ENCODE measurements at regions not wholly inside any gene's neighbourhood (a gene's known extent, or its start where the extent isn't known, plus 50 kb on each side); places are given as distances from the start of the nearest gene placed in this dataset.
"Not testable (repeated sequence)": the region's sequence is repeated elsewhere in the genome, so short reads cannot be mapped to it uniquely, and the experiment has no call there.

DNA sequence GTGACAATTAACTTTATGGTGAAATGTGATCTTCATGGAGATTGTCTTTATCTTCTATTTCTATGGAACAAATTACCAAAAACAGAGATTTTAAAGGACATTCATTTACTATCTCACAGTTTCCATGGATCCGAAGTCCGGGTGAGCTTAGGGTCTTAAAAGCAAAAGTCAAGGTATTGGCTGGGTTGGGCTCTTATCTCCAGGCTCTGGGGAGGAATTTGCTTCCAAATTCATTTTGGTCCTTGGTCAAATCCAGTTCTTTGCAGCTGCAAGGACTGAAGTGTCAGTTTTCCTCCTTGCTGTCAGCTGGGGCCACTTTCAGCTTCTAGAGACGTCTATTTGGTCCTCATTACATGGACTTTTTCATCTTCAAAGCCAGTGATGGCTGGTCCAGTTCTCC lies 395.8 kb upstream of the MAF start:
- DNase-seq = no peak

DNA sequence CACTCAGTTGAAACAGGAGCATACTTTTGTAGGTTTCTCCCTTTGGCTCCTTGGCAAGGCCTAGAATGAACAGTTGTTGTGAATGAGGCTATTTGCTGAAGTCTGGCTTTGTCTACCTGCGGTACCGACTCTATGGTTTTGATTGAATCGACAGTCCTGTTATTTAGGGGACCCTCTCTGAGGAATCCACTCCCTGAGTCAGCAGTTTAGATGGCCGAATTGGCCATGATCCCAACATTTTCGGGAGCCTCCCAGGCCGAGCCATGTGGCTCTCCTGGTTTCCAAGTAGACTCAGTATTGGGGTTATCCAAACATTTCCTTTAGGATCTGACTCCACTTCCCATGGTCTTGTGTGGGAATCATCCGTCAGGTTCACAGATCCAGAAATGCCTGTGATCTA lies 394.8 kb upstream of the MAF start:
- no peak for DNase-seq

DNA sequence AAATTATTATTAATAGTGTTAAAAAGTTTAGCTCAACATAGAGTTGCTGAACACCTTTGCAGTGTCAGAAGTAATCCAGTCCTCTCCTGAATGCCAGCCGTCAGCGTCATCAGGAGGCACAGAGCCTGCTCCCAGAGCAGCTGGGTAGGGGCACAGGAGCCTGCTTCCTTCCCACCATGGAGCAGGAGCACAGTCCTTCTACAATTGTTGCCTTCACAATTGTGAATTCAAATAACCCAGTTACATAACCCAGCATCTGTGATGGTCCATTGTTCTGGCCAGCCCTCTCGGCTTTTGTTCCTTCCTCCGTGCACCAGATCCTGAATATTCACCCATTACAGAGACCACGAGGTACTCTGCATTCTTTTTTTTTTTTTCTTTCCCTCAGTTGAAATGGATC lies 393.9 kb upstream of the MAF start:
- DNase-seq = no peak

DNA sequence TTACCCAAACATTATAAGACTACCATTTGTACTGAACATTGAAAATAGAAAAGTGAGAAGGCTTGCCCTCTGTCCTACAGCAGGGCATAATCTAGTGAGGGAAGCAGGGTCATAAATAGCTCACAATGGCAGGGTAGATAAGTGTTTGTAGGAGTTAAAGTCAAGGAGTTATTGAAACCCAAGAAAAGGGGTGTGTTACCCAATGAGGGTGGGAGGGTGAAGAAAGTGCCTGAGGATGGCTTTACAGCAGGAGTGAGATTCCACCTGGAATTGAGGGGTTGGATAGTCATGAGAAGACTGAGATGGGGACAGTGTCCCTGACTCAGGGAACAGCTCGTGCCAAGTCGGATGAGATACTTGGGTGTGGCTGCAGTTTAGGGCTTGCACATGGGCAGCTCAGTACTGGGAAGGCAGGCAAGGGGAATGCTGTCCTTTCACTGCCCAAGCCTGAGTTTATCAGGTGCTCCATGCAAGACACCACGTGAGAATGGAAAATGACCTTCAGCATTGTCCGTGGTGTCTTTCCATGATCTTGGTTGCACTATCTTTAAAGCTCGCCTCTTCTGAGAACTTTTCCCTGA lies 393.2 kb upstream of the MAF start:
- no peak for DNase-seq

DNA sequence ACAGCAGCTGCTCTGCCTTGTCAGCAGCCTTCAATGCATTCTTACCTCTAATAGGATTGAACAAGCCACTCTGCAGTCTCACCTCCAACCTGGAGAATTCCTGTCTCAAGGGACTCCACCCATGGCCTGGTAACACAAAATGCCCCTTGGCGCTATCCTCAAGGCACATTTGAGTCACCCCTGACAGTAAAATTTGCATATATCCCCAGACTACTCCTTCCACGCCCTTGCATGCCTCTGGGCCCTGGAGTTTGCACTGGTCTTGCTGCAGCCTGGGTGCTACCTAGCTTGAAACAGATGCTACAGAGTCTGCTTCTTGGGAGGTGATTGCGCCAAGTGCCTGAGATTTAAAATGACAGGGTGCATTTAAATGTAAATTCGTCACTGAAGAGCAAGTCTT lies 391.4 kb upstream of the MAF start:
- no peak for DNase-seq

DNA sequence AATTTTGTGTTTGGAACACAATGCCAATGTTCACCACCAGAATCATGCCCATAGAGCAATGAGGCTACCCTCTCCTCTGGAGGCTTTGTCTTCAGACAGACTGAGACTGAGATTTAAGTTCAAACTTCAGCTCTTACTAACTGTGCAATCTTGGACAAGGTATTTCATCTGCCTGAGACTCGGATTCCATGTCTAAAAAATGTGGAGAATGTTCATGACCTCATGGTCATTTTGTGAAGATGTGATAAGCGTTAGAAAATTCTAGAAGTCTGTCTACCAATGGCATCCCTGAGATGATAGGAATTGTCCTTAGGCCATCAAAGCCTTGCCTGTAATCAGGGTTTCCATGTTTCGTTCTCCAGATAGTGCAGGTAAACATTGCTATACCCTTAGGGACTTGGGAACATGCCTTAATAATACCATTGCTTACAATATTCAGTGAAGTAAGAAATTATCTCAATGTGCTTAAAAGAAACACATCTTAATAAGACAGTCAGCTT lies 388.2 kb upstream of the MAF start:
- no peak for DNase-seq

DNA sequence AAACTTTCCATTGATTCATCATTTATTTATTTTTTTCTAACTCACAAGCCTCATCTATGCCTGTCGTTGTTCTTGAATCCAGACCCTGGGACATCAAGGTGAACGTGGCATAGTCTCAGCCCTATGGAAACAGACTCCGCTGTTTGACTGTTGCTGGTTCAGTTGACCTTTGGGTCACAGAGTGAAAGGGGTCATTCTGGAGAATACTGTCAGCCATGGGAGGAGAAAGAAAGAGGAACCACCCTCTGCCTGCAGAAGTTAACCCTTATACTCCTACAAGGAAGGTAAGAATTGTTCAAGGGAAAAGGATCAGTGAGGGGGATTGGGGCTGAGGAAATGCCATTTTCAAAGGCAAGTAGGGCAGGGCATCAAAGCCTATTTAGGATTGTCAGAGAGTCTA lies 387.6 kb upstream of the MAF start:
- DNase-seq = no peak

DNA sequence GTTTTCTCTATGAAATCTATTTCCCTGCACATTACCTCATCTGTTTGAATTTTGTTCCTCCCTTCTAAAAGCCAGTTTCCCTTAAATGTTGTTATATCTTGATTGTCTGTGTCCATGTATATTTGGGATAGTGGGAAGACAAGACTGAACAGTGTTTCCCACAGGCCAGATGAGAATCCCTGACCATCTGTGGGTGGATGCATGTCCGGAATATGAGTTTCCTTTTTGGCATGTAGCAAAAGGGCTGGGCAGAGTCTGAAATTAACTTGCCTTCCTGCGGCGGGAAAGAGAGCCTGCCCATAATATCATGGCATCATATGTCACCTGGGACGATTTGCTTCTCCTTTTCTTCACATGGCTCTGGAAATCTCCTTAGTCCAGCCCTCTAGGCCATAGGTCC lies 385.8 kb upstream of the MAF start:
- no peak for DNase-seq

DNA sequence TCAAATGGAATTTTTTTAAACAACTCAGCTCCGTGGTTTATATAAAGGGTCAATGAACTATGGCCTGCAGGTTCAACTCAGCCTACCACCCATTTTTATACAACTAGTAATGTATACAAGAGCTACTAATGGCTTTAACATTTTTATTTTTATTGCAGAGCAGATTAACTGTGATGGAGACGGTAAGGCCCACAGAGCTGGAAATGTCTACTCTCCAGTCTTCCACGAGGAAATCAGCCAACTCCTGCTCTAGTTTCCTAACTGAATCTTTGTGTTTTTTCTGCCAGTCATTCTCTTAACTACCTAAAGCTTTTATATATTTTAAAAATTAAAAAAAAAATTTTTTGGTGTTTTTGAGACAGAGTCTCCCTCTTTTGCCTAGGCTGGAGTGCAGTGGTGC lies 385.1 kb upstream of the MAF start:
- no peak for DNase-seq

DNA sequence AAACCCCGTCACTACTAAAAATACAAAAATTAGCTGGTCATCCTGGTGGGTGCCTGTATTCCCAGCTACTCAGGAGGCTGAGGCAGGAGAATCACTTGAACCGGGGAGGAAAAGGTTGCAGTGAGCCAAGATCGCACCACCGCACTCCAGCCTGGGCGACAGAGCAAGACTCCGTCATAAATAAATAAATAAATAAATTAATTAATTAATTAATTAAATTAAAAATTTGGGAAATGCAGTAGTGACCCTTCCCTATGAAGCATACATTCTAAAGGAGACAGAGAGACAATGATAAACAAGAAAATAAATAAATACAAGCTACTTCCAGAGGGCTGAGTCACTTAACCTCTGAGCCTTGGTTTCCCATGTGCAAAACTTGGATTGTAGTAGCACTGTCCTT lies 383.6 kb upstream of the MAF start:
- DNase-seq = not testable (repeated sequence)

DNA sequence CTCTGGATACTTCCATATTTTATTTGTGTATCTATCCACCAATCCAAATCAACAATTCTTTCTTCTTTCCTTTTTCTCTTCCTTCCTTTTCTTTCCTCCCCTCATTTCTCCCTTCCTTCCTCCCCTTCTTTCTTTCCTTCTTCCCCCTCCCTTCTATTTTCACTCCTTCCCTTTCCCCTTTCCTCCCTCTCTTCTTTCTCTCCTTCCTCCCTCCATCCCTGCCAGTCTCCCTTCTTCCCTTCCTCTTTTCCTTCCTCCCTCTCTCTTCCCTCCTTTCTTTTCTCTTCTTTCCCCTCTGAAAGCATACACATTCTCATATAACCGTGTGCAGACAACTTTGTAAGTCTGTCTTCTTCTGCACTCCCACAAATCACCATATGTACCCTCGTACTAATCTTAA lies 382.3 kb upstream of the MAF start:
- no peak for DNase-seq

DNA sequence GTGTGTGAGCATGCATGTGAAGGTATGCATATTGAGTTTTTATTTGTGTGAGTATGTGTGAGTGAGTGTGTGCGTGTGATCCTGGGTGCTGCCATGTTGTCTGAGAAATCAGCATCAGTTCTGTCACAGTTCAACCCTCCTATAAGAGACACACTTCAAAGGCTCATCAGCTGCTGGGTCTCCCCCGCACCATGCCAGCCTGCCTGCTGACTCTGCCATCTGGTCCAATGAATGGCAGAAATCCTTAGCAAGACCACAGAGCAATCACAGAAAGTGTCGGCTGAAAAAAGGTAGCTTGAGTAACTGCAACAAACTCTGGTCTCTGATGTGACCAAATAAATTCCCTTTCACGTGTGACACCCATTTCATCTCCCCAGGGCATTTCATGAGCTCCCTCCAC lies 381.8 kb upstream of the MAF start:
- DNase-seq = no peak

DNA sequence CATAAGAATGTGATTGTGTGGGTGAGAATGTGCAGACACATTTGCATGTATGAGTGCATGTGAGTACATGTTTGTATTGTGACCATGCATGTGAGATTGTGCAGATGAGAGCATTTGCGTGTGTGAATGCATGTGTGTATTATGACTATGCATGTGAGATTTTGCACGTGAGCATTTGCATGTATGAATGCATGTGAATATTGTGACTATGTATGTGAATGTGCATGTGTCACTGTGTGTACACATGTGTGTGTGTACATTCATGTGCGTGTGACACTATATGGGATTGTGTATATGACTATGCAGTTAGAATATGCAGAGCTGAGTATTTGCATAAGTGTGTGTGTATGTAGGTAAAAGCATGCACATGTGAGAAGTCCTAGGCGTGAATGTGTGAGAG lies 381.3 kb upstream of the MAF start:
- no peak for DNase-seq

DNA sequence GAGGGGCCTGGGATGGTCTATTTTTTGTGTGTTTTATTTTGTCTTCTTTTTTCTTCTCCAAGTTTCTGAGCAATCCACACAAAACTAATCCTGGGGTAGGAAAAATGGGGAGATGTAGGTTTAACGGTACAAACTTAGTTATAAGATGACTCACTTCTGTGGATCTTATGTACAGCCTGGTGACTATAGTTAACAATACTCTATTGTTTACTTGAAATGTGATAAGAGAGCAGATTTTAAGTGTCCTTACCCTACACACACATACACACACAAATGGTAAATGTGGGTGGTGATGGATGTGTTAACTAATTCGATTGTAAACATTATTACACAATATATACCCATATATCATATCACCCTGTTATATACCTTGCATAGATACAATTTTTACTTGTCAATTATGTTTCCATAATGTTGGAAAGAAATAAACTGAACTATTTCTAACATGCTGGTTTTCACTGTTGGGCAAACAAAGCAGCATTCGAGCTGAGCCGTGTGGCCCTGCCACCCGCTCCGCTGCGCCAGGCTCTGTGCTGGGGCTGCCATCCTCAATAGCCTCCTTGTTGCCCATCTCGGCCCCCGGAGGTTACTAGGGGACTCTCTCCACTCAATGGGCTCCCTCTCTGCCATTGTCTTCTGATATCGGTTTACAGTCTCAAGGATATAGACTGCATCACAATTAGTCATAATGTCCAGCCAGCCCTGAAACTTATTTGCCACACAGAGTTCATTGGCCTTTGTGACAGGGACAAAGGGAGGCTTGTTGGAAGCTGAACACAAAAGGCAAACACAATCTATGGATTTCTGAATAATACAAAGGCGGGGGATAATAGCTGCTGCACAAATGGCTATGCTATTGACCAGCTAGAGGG lies 380.3 kb upstream of the MAF start:
- no peak for DNase-seq

DNA sequence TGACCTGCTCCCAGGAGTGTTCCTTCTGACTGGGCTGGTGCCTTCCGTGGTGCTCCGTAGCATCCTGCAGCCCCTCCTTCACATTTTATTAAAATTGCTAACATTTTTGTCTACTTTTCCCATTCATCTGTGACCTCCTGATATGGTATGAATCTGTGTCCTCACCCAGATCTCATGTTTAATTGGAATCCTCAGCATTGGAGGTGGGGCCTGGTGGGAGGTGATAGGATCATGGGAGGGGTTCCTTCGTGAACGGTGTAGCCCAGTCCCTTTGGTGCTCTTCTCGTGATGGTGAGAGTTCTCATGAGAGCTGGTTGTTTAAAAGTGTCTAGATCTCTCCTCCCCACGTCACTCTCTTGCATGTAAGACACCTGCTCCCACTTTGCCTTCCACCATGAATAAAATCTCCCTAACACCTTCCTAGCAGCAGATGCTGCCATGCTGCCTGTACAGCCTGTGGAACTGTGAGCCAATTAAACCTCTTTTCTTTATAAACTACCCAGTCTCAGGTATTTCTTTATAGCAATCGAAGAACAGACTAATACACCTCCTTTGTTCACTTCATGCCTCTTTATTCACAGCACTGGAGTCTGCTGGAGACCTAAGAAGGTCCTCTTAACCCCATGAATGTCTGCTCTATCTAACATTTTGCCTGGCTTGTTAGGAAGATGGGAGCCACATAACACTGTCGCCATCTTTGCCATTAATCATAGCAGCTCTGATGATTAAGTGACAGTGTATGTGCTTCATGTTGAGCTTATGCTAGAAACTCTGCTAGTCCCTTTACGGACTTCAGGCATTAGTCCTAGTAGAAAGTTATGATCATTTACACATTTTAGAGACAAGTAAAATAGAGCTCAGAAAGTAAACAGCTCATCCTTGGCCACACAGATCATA lies 377.7 kb upstream of the MAF start:
- no peak for DNase-seq

DNA sequence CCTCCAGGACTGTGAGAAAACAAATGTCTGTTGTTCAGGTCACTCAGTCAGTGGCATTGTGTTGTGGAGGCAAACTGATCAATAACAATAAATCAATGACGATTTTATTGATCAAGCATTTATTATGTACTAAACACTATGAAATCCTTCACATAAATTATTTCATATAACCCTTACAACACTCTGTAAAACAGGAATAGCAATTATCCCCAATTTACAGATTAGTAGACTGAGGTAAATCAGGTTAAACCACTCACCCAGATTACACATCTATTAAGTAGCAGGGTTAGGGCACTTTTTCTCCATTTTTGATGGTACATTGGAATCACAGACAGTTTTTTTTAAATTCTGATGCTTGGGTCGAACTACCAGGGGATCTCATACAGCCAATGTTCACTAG lies 372.8 kb upstream of the MAF start:
- DNase-seq = no peak

DNA sequence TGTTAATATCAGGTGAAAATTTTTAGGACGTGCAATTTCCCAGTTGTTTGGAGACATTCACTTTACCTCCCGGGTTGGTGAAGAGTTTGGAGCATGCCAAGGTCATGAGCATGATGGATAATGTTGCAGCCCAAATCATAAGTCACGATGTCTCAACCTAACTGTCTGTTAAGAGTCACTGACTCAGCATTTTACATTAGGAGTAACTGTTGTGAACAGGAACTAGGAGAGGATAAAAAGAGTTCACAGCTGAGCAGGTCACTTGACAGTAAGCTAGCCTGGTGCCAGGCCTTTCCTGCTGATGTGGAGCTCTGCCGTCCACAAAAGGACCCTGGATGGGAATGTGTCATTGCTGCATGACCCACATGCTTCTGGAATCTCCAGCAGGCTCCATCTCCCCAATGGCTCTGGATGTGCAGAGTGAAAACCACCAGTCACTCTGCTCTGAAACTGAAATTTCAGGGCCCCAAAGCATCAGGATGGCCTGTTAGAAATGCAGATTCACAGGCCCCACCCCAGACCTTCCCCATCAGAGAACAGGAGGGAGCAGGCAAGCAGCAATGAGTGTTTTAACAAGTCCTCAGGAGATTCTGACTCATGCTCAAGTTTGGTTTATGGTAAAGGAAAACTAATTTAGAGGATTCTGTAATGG lies 371.6 kb upstream of the MAF start:
- no peak for DNase-seq

DNA sequence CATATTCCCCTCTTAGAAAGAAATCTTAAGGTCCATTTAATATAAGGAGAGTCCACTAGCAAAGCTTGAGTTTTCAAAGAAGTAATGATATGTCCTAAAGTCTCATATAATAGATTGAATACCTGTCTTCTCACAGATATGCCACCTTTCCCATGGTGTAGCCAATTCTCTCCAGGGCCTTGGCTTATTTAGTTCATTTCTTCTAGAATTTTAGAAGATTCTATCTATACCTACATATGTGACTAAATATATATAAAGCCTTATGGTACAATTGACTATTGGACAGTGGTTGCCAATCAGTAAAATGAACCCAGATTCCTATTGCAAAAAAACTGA lies 370.7 kb upstream of the MAF start:
- DNase-seq = no peak

DNA sequence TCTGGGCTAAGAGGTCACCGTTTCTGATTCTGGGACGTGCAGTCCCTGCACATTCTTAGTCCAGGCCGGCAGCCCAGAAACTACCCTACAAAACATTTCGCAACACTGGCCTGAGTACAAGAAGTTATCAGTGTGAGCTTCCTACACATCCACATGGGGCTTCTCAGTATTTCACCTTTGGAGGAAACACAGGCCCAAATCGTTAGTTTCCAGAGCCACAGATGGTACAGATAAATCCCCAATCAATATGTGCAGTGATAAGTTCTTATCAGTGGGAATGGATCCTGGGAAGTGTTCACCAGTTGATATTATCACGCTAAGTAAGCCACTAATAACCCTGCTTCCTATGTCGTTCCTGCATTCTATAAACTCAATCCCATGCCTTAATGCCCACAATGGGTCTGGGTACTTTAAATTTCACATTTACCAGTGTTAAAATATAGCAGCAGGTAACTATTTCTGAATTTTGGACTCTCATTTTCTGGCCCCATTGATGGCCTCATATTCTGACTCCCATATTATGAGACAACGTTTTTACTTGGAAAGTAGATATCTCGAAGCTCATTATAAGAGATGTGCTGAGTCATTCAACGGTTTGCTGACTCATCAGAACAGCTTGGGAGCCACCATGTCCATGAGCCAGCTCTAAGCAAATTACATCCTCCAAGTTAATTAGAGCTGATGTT lies 370.2 kb upstream of the MAF start:
- DNase-seq = no peak

DNA sequence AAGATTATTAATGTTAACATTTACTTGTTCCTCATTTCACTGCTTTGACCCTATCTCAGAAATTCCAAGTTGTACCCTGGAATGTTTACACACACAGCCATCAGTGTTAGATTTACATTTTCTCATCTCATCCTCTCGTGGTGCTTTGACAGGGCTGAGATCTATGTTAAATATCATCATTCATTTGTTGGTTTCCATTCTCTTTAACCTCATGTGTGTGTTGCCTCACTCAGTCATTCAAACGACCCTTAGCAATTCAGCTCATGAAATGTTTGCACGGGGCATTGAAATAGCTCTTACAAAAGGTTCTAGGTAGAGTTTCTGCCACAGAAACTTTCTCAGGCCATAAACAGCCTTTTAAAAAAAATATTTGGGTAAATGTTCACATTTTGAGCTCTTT lies 369.6 kb upstream of the MAF start:
- DNase-seq = no peak

DNA sequence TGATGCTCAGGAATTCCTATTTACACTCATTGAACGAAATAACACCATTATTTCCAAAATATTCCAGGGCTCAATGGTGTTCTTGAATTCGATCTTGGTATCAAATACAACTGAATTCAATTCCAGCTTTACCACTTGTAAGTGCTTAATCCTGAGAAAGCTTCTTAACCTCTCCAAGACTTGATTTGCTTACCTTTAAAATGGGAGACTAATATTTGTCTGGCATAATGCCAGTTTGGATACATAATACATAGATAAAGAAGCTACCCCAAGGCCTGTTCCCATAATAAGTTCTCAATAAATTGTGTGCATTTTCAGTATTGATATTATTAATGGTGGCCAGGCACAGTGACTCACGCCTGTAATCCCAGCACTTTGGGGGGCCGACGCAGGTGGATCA lies 368.9 kb upstream of the MAF start:
- no peak for DNase-seq

DNA sequence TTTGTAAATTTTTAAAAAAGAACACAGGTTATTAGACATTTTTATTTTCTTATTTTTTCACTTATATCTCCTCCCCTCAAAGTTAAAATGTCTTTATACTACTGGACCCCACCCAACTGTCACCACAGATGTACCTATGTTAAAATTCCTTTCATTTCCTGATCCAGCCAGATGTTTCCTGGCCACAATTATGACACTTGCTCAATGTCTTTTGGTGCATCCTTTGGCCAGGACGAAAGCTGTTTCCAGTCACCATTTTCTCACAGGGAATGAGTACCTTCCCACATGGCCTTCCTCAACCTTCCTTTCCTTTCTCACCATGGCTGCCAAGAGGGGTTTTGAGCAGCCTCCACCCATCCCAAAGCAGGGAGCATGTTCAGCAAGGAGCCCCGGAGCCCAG lies 365.7 kb upstream of the MAF start:
- DNase-seq = no peak

DNA sequence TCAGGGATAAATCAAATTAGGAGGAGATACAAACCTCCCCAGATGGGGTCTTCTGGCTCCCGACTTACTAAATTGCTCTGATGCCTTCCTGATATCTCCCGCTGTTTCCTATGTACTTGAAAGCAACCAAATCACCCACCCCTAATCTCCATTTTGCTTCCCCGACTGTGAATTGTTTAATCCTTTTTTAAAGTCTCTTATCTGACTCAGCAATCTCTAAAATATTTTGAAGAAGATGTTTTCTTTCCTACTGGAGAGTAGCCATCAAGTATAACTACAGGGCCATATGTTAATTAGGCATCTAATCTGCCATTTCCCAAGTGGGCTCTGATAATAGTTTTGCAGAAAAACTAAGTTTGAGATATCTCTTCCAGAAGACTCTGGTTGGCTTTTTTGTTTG lies 365.2 kb upstream of the MAF start:
- DNase-seq = no peak

All from activated CD4-positive, alpha-beta T cell treated with anti-CD3 and anti-CD28 coated beads for 1 hour (primary cell).